Stimulated activated CD4-positive, alpha-beta T cell treated with anti-CD3 and anti-CD28 coated beads, Interleukin-2, amount 100 ng/mL, for 48 hours (primary cell): ENCODE measurements at regions not wholly inside any gene's neighbourhood (a gene's known extent, or its start where the extent isn't known, plus 50 kb on each side); places are given as distances from the start of the nearest gene placed in this dataset.
A peak's percentile ranks its signal among the peaks of the same experiment; 100 is the strongest.

Source experiments
- DNase-seq, 2 donors: peaks; one replicate each; pipeline ENCODE4 v3.0.0-alpha.2; 2020

DNA sequence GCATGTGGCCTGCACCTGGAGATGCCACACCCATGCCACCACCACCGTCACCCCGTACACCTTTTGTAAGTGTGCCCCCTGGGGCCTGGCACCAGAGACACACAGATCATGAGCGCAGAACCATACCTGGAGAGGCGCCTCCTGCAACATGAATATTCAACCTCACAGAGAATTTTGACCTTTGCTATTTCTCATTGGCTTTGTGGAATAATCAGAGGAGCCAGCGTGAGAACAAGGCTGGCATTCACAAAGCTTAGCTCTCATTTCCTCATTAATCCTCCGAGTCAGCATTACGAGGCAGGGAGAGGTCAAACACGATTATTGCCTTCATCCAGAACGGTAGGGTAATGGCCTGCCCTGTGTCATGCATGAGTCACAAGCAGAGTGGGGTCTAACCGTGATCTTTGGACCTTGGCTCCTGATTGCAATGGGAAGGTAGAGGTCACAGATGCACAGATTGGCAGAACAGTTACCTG, 73.0 kb upstream of the POMGNT2 start:
- no peak for DNase-seq

DNA sequence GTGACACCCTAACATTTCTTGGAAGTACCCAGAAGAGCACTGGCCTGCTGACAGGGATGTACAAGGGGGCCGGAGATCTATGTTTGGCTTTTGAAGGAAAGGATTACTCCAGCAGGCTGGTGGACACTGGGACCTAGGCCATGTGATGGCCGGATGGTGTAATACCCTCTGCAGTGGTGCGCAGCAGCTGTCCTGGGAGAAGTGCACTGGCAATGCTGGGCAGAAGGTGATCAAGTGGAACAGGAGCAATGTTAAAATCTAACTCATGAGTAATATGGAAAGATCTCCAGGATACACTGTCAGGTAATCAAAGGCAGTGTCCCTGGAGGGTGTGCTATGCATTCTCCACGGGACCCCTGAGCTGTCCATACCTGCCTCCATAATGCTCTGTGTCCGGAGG, 71.2 kb upstream of the POMGNT2 start:
- no peak for DNase-seq

DNA sequence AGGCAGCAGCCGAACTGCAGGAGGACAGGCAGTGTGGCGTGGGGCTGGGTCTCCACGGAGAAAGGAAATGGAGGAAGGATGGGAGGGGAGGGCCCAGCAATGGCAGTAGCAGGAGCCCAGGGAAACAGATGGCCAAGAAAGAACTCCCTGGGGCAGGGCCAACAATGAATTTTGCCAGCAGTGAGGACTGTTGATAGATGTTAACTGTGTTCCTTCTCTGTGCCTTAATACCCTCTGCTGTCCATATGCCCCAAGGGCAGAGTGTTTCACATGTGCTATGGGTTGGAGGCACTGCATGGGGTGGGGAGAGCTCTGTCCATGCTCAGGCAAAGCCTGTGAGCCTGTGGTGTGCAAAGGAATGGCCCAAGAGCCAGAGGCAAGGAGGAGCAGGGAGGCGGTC, 70.8 kb upstream of the POMGNT2 start:
- no peak for DNase-seq

DNA sequence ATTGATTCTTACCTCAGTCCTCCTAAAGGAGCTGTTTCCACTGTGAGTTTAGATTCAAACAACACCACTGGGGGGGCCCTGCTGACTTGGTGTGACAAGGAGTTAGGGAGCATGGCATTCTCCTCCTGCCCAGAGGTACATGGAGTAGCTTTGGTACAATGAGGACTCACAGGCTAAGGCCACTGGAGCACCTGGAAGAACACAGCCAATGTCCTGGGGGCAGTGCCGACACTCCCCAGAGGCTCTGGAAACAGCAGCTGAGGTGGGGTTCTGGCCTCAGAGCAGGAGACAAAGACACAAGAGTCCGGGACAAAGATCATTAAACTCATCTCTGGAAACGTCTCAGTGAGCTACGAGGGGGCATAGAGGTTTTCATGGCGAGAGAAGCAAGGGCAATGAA, 69.7 kb upstream of the POMGNT2 start:
- no peak for DNase-seq

DNA sequence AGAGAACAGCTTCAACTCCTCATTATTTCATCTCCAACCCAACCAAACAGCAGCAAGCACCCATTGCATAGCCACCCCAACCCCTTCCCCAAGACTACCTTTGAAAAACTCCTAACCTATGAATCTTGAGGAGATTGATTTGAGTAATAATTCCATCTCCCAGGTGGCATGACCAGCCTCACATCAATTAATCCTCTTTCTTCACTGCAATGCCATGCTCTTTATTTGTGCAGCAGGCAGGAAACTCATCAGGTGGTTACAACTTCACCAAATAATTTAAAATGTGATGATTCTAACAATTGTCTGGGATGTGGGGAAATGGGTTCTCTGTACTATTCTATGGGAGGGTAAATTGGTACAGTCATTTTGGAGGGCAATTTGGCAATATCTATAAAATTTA, 68.1 kb upstream of the POMGNT2 start:
- DNase-seq: no peak

DNA sequence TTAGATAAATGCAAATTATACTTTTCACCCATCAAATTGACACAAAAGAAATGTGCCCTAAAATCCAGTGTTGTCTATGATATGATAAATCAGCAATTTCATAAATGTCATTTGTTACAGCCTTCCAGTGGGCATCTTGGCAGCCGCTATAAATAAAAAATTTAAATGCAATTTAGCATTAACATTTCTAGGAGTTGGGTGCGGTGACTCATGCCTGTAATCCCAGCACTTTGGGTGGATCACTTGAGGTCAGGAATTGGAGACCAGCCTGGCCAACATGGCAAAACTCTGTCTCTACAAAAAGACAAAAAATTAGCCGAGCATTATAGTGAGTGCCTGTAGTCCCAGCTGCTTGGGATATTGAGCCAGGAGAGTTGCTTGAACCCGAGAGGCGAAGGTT, 65.9 kb upstream of the POMGNT2 start:
- no peak for DNase-seq

DNA sequence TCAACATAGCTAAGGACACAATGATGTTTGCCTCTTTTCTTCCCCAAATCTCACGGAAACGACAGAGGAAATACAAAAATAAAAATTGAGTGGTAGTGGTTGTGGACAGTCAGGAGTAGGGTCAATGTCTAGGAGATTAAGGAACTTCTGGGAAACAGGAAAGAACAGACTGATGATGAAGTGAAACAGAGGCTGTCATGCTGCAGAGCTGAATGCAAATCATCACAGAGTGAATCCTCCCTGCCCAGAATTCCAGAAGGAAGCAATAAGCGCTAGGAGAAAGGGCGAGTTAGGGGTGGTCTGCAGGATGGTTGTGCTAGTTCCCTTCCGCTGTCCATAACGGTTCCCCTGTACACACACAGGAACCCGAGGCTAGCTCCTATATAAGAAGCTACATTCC, 64.7 kb upstream of the POMGNT2 start:
- DNase-seq: no peak

DNA sequence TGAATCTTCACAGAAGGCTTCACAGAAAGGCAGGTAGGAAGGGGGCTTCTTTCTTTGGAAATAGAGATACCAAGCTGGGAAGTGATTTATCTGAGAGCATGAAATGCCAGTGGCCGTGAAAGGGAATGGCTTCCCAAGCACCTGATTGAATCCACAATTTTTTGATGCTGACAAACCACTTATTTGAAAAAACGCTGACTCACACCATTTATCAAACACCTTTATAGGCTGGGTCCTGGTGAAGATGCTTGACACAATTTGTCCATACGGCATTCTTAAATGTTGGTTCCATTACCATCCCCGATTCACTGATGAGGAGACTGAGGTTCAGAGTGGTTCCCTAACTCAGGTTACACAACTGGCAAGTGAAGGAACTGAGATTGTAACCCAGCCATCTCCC, 64.1 kb upstream of the POMGNT2 start:
- DNase-seq: no peak

DNA sequence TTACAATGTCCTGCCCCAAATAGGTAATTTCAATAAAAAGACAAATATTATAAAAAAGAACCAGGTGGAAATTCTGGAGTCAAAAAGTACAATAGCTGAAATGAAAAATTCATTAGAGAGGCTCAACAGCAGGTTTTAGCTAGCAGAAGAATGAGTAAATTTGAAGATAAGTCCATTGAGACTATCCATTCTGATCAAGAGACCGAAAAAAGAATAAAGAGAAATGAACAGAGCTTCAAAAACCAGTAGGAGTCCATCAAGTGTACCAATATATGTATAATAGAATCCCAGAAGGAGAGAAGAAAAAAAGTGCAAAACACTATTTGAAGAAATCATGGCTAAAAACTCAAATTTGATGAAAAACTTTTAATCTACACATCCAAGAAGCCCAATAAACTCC, 60.5 kb upstream of the POMGNT2 start:
- no peak for DNase-seq

DNA sequence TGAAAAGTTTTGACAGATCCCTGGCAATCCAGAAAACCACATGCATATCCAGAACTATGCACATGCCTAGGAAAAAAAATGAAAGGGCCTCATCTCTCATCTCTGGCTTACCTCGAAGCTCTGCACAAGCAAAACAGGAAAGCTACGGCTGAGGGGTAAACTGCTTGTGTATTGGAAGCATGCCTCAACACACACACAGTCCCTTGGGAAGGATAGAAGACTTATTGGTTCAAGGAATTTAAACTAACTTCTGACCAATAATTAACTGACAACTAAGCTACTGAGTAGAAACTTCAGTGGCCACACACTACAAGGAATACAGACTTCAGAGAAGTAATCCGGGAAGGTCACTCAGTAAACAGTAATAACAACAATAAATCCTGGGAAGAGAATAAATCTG, 59.9 kb upstream of the POMGNT2 start:
- no peak for DNase-seq

DNA sequence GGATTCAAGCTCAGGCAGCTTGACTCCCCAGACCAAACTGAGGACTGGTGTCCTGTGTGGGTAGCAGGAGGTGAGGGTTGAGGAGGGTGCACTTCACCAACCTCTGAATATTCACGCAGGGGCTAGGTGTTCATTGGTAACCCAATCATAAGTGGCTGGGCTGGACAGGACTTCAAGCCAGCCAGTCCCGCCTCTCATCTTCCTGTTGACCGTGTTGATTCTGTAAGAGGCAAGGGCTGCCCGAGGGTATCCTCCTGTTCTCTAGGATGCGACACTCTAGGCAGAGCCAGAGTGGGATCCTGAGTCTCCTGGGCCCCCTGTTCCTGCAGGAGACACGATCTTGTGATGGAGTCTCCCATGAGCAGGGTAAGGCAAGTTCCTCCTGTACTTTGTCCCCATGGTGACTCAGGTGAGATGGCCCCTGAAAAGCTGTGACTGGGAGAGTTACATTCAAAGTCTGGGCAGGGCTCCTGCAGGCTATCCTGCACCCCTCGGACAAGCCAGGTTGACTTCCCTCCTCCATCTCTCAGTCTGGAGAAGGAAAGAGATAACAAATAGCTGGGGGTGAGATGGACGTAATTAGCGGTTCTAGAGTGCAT, 58.1 kb upstream of the POMGNT2 start:
- no peak for DNase-seq

DNA sequence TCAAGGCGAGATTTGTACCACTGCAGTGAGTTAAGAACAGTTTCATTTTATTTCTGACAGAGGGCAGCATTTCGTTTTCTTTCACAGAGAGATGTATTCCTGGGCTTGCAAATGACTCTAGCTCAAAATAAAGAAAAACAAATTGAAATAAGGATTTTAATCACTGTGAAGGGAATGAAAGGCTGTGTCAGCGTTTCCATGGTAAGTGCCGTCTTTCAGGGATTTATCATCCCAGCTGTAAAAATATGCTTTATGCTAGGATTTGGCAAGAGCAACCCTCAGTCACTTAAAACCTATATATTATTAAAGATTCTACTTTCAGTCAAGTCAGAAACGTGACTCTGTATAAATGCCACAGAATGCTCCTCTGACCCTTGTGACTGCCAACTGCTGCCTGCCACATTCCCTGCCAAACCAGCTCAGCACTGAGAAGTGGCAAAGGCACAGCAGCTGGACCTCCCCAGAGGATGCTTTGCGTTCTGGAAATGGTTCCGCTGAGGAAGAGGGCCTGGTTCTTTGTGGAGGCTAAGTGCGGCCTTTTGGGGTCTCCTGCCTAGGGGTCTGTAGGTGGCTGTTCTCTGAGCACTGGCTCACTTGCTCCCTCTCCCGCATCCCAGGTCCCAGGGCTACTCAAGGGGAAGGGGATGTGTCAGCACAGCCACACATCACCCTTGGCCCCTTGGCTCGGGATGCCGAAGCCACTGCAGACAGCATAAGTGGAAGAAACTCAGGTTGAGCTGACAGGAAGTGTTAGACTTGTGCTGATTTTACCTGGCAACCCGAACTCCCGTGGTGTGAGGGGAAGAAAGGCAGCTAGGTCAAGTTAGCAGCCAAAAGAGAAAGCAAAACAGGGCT, 56.6 kb upstream of the POMGNT2 start:
- DNase-seq: peak in 1 of 2 donors; percentile 24

DNA sequence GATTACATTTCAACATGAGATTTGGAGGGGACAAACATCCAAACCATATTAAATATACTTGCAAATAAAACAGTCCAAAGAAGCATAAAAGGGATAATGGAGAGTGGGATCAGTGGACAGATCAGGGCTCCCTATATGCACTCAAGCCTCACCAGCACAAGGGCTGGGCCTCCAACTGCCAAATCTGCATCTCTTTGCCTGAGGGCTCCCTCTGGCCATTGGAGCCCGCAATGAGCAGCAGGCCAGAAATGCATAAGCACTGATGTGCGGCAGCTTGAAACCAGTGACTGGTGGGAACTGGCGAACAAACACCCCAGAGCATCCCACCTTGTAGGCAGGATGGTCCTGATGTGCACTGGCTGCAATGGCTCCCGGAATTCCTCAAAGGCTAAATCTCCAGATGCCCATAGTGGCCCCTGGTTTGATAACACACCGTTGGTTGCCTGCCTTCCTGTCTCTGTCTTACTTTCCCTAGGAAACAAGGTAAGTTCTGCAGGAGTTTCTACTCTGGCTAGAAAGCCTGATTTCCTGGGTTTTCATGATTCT, 55.9 kb upstream of the POMGNT2 start:
- DNase-seq: no peak

DNA sequence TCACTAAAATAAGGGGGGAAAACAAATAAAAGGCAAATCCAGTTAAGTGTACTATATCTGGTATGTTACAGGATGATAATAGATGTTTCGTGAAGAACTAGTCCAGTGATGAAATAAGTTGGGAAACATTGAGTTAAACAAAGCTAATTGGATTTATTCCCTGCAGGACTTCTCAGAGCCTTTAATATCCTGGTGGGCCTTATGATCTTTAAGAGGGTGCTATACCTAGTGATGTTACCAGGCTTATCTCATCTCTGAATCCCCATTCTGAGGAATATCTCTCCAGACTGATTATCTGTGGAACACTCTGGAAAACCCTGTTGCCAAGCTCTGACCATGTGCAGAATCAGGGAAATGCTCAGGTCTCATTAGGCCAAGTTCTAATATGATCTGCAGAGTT, 54.8 kb upstream of the POMGNT2 start:
- no peak for DNase-seq

DNA sequence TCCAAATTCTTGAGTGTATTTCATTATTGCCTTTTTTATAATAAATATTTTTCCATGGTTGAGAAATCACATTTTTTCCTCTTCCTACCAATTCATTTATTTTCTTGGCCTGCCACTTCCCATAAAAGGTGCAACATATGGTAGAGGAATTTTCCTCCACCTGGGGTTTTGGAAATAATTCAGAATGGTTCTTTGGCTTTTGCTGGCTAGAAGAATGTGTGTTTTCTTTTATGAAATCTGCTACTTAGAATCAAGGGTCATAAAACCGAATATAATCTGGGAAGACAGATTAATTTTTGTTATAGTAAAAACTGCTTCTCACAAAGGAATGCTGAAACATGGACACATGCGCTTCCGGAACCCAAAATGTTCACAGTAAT, 54.0 kb upstream of the POMGNT2 start:
- no peak for DNase-seq

DNA sequence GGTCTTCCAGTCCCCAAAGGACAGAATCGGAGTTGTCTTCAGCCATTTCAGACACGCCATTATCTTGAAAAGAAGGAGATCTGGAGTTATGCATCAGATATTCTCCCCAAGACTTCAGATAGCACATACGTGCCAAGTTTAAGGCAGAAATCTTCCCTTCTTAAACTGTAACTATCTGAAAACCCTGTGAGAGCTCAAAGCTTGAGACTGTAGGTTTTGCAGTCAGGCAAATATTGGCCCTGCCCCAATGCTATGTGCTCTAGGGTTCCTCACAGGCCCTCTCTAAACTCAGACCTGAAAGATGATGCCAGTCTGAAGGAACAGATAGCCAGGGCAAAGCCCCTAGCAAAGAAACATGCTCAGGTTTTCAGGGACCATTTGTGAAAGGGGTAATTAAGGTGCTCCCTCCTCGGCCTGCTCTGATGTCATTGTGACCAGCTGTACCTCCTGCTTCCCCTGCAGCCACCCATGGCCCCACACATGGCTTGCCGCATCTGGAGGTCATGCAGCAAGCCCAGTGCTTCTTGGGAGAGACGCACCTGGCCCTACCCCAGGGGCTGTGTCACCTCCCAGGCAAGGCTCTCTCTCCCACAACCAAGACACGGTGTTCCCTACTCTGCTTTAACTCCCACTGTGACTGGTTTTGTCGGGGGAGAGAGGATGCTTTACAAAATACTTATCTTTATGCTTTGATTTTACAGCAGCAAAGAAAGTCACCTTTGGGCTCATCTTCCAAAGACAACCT, 53.4 kb upstream of the POMGNT2 start:
- no peak for DNase-seq

DNA sequence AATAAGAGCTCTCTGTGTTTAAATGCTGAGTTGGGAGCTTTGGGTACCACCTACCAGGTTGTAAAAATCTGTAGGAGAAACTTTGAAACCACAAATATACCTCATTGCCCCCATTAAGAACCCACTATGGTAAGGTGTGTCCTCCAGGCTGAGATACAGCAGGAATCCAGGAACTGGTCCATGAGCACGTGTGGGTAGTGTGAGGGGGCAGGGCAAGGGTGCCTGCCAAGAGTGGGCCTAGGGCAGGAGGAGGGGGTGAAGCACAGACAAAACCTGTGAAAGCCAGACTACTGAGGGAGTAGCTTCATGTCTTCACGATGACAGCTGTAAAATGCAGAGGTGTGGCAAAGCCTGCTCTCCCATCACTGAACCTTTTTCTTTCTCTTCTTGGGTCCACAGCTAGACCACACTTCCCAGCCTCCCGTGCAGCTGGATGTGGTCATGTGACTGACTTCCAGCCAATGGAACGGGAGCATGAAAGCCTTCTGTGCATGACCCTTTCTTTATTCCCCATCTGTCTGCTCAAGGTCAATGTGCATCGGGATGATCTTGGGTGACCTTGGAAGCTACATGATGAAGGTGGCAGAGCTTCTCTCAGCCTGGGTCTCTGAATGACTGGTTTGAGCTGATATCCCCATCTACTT, 51.1 kb upstream of the POMGNT2 start:
- DNase-seq: no peak

DNA sequence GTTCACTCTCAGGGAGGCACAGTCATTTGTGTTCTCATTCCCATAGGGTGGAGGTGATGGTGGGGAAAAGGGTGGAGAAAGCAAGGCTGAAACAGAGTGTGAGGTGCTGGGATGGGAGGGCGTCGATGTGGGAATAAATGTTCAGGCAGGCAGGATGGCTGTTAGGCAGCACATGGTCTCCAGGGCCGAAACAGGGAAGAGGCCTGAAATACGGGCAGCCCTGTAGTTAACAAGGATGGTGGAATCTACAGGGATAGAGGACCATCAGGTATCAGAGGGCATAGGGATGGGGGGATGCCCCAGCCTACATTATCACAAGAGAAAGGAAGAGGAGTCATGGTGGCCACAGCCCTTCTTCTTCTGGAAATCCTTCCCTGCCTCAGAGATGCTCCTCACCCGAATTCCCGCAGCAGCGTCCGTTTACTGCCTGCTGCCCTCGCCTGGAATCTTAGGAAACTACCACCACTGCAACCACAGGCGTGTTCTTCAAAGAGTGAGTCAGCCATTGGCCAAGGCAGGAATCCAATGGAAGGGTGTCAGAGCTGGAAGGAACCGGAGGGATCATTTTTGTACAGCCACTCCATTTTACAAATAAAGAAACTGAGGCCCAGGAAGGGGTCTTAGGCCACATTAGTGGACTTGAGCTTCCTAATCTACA, 49.7 kb upstream of the POMGNT2 start:
- no peak for DNase-seq
